ENCODE measurements at regions not wholly inside any gene's neighbourhood (a gene's known extent, or its start where the extent isn't known, plus 50 kb on each side); places are given as distances from the start of the nearest gene placed in this dataset.
"Not testable (repeated sequence)": the region's sequence is repeated elsewhere in the genome, so short reads cannot be mapped to it uniquely, and the experiment has no call there.

- peak in 5 of 11 donors; percentile 30 to 47 (median 32) for DNase-seq (ENCODE audit: extremely low read depth in 1 of 11, low read depth in 9 of 11, low spot score in 4 of 11)
Observed at GRCh38 chr3:178325330-178325729, 210.9 kb upstream of the KCNMB2 start.

GRCh38 chr3:178329936-178330335, 206.3 kb upstream of the KCNMB2 start:
- DNase-seq (ENCODE audit: extremely low read depth in 1 of 11, low read depth in 9 of 11, low spot score in 4 of 11) = no peak

GRCh38 chr3:178334239-178334638, 202.0 kb upstream of the KCNMB2 start:
- no peak for DNase-seq (ENCODE audit: extremely low read depth in 1 of 11, low read depth in 9 of 11, low spot score in 4 of 11)

- no peak for DNase-seq (ENCODE audit: extremely low read depth in 1 of 11, low read depth in 9 of 11, low spot score in 4 of 11)
Observed at GRCh38 chr3:178336336-178336735, 199.9 kb upstream of the KCNMB2 start.

- DNase-seq (ENCODE audit: extremely low read depth in 1 of 11, low read depth in 9 of 11, low spot score in 4 of 11) = no peak
Observed at GRCh38 chr3:178340506-178340905, 195.7 kb upstream of the KCNMB2 start.

GRCh38 chr3:178341636-178342035, 194.6 kb upstream of the KCNMB2 start:
- DNase-seq (ENCODE audit: extremely low read depth in 1 of 11, low read depth in 9 of 11, low spot score in 4 of 11) = no peak

GRCh38 chr3:178342111-178342510, 194.1 kb upstream of the KCNMB2 start:
- no peak for DNase-seq (ENCODE audit: extremely low read depth in 1 of 11, low read depth in 9 of 11, low spot score in 4 of 11)

- DNase-seq (ENCODE audit: extremely low read depth in 1 of 11, low read depth in 9 of 11, low spot score in 4 of 11) = no peak
Observed at GRCh38 chr3:178343433-178344038, 192.7 kb upstream of the KCNMB2 start.

GRCh38 chr3:178345944-178346343, 190.3 kb upstream of the KCNMB2 start:
- DNase-seq (ENCODE audit: extremely low read depth in 1 of 11, low read depth in 9 of 11, low spot score in 4 of 11) = no peak

- not testable (repeated sequence) for DNase-seq (ENCODE audit: extremely low read depth in 1 of 11, low read depth in 9 of 11, low spot score in 4 of 11)
Observed at GRCh38 chr3:178348561-178349217, 187.5 kb upstream of the KCNMB2 start.

GRCh38 chr3:178349218-178349596, 187.0 kb upstream of the KCNMB2 start:
- DNase-seq (ENCODE audit: extremely low read depth in 1 of 11, low read depth in 9 of 11, low spot score in 4 of 11) = not testable (repeated sequence)

GRCh38 chr3:178350763-178351162, 185.5 kb upstream of the KCNMB2 start:
- no peak for DNase-seq (ENCODE audit: extremely low read depth in 1 of 11, low read depth in 9 of 11, low spot score in 4 of 11)

- peak in 6 of 11 donors; percentile 15 to 52 (median 31) for DNase-seq (ENCODE audit: extremely low read depth in 1 of 11, low read depth in 9 of 11, low spot score in 4 of 11)
Observed at GRCh38 chr3:178352326-178353005, 183.8 kb upstream of the KCNMB2 start.

- DNase-seq (ENCODE audit: extremely low read depth in 1 of 11, low read depth in 9 of 11, low spot score in 4 of 11) = no peak
Observed at GRCh38 chr3:178353006-178353694, 183.1 kb upstream of the KCNMB2 start.

GRCh38 chr3:178359728-178360127, 176.5 kb upstream of the KCNMB2 start:
- no peak for DNase-seq (ENCODE audit: extremely low read depth in 1 of 11, low read depth in 9 of 11, low spot score in 4 of 11)

- not testable (repeated sequence) for DNase-seq (ENCODE audit: extremely low read depth in 1 of 11, low read depth in 9 of 11, low spot score in 4 of 11)
Observed at GRCh38 chr3:178363048-178363447, 173.2 kb upstream of the KCNMB2 start.

- no peak for DNase-seq (ENCODE audit: extremely low read depth in 1 of 11, low read depth in 9 of 11, low spot score in 4 of 11)
Observed at GRCh38 chr3:178367817-178368617, 168.2 kb upstream of the KCNMB2 start.

GRCh38 chr3:178369006-178369405, 167.2 kb upstream of the KCNMB2 start:
- no peak for DNase-seq (ENCODE audit: extremely low read depth in 1 of 11, low read depth in 9 of 11, low spot score in 4 of 11)

- no peak for DNase-seq (ENCODE audit: extremely low read depth in 1 of 11, low read depth in 9 of 11, low spot score in 4 of 11)
Observed at GRCh38 chr3:178369811-178370210, 166.4 kb upstream of the KCNMB2 start.

All from renal cortex interstitium (tissue), 11 donors.